BLaER1 treated with 17β-estradiol and CSF1 and Interleukin-3, amounts not matched to agents 10 nM and 100 nM (cell line): ENCODE measurements at regions not wholly inside any gene's neighbourhood (a gene's known extent, or its start where the extent isn't known, plus 50 kb on each side); places are given as distances from the start of the nearest gene placed in this dataset.

Source experiments
- H3K27ac ChIP-seq, 11 experiments: shearing (Covaris generic); formaldehyde crosslinking; 2 replicates each; pipeline ENCODE4 v1.8.1; 2022
- H3K27me3 ChIP-seq, 11 experiments: shearing (Covaris generic); formaldehyde crosslinking; 2 replicates each; pipeline ENCODE4 v1.8.1; 2022
- H3K36me3 ChIP-seq, 11 experiments: shearing (Covaris generic); formaldehyde crosslinking; 2 replicates each; pipeline ENCODE4 v1.8.1; 2022
- H3K4me1 ChIP-seq, 10 experiments: shearing (Covaris generic); formaldehyde crosslinking; 2 replicates each; pipeline ENCODE4 v1.8.1; 2022
- H3K4me2 ChIP-seq, 11 experiments: shearing (Covaris generic); formaldehyde crosslinking; 2 replicates each; pipeline ENCODE4 v1.8.1; 2022
- H3K4me3 ChIP-seq, 10 experiments: shearing (Covaris generic); formaldehyde crosslinking; 2 replicates each; pipeline ENCODE4 v1.8.1; 2022
- H3K9ac ChIP-seq, 11 experiments: shearing (Covaris generic); formaldehyde crosslinking; 2 replicates each; pipeline ENCODE4 v1.8.1; 2022
- H3K9me3 ChIP-seq, 11 experiments: shearing (Covaris generic); formaldehyde crosslinking; replicated peaks in 1 of 11; 2 replicates each; pipeline ENCODE4 v1.8.1; 2022
- H4K20me1 ChIP-seq, 11 experiments: shearing (Covaris generic); formaldehyde crosslinking; 2 replicates each; pipeline ENCODE4 v1.8.1; 2022
- Cebpa-rat ChIP-seq, 11 experiments: shearing (Covaris generic); IDR thresholded peaks; 2 replicates each; pipeline ENCODE4 v1.8.1; 2022

DNA sequence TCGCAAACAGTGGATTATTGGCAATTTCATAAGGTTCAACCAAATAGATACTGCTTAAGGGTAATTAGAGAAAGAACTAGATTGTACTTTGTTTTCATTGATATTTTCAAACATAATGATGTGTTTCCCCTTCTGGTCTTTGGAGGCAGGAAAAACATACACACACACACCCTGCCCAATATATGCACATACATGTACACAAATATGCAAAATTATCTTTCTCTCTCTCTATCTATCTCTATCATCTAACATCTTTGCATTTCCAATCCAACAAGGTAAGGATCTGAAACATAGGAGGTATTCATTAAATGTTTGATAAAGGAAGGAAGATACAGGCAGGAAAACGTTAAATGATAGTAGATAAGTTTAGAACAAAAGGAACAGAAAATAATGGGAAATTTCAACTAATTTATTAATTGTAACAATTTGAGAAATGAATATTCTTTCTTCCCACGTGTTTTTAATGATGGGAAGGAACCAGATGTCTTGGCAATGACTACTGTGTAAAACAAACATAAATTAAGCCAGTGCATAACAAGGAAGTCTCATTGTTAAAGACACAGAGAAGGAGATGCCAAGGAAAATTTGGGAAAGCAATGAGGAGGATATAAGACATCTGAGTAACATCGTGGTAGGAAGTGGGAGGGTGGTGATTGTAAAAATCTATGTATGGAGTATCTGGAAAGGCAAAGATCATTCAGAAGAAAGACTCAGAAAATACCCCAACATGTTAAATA, 532.1 kb downstream of the GBA3 start:
- H3K4me1 ChIP-seq, result no peaks in the 10 kb centered on the region
- no peak for TF ChIP-seq Cebpa-rat (IDR thresholded peaks at IDR 0.05)
- H4K20me1 ChIP-seq, result no peaks in the 10 kb centered on the region
- no peak overlapping the region for H3K27ac ChIP-seq
- no peaks in the 10 kb centered on the region for H3K27me3 ChIP-seq
- H3K36me3 ChIP-seq, result no peaks in the 10 kb centered on the region
- no peaks in the 10 kb centered on the region for H3K9me3 ChIP-seq
- H3K4me3 ChIP-seq, result no peak overlapping the region
- H3K4me2 ChIP-seq, result no peak overlapping the region
- no peak overlapping the region for H3K9ac ChIP-seq

DNA sequence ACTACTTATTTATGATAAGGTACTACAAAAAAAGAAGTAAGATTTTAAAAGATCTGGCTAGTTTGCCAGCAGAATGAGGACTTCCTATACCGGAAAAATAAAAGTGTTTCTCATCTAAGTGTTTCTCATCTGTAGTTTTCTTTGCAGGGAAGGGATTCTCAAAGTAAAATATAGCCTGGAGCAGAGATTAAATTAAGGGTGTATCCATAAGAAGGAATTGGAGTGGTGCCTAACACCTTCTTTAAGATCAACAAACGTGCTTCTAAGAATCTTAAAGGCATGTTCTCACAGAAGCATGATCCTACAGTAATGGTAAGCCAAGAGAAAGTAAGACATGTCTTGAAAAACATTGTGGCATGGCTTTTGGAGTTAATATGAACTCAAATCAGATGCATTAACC, 528.2 kb downstream of the GBA3 start:
- H3K4me3 ChIP-seq, result no peak overlapping the region
- no peaks in the 10 kb centered on the region for H3K27me3 ChIP-seq
- no peak for TF ChIP-seq Cebpa-rat (IDR thresholded peaks at IDR 0.05)
- no peak overlapping the region for H3K4me2 ChIP-seq
- H3K9ac ChIP-seq, result no peak overlapping the region
- H3K4me1 ChIP-seq, result no peaks in the 10 kb centered on the region
- H3K27ac ChIP-seq, result no peak overlapping the region
- H3K36me3 ChIP-seq, result no peaks in the 10 kb centered on the region
- no peaks in the 10 kb centered on the region for H3K9me3 ChIP-seq
- H4K20me1 ChIP-seq, result no peaks in the 10 kb centered on the region

GRCh38 chr4:23219779-23220408, 527.2 kb downstream of the GBA3 start:
- Histone ChIP-seq H3K9me3 (no peaks in the 10 kb centered on the region), H3K36me3 (no peaks in the 10 kb centered on the region)

DNA sequence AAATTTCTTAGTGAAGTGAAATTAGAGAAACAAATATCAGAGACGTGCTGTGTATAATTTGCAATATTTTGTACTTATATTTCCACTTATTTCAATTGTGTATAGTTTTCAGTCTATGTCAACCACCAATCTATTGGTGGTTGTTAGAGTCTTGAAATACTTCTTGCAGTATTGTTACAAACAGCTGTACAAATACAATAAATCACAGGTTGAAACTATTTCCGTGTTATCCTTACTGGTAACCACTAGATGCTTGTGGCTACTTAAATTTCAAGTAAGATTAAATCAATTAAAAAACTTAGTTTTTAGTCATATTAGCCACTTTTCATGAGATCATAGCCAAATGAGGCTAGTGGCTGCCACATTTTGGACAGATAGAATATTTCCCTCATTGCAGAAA, 520.5 kb downstream of the GBA3 start:
- H3K9ac ChIP-seq, result no peak overlapping the region

More at GRCh38 chr4:23219779-23220408, 527.2 kb downstream of the GBA3 start:
- no peak overlapping the region for H3K9ac ChIP-seq
- TF ChIP-seq Cebpa-rat (IDR thresholded peaks at IDR 0.05), result no peak
- no peak overlapping the region for H3K27ac ChIP-seq
- H3K4me1 ChIP-seq, result no peaks in the 10 kb centered on the region
- H3K4me2 ChIP-seq, result no peak overlapping the region
- H4K20me1 ChIP-seq, result no peaks in the 10 kb centered on the region
- H3K27me3 ChIP-seq, result no peaks in the 10 kb centered on the region
- H3K4me3 ChIP-seq, result no peak overlapping the region

DNA sequence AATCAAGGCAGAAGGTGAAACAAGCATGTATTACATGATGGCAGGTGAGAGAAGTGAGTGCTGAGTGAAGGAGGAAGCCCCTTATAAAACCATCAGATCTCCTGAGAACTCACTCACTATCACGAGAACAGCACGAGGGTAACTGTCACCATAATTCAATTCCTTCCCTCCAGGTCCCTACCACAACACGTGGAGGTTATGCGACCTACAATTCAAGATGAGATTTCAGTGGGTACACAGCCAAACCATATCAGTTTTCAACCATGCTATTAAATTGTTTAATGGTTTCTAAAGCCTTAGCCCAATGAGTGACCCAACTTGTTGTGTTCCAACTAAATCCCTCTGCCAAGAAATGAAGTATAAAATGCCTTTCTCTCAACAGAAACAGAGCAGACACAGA, 519.8 kb downstream of the GBA3 start:
- no peak overlapping the region for H3K27ac ChIP-seq

More for the DNA sequence above, 520.5 kb downstream of the GBA3 start:
- Histone ChIP-seq H3K4me2 (no peak overlapping the region), H3K4me1 (peaks cover 0 to 8% (median 0%) of the 10 kb centered on the region in 10 experiments; a peak in 2 of 20 replicates), H3K27me3 (no peaks in the 10 kb centered on the region), H4K20me1 (no peaks in the 10 kb centered on the region), H3K27ac (no peak overlapping the region), H3K9me3 (peaks cover 0 to 2% (median 0%) of the 10 kb centered on the region in 11 experiments; a peak in 1 of 22 replicates), H3K36me3 (no peaks in the 10 kb centered on the region), H3K4me3 (no peak overlapping the region)
- TF ChIP-seq Cebpa-rat (IDR thresholded peaks at IDR 0.05), result no peak

GRCh38 chr4:23207059-23207458, 514.3 kb downstream of the GBA3 start:
- H3K9ac ChIP-seq, result no peak overlapping the region

More for the DNA sequence above, 519.8 kb downstream of the GBA3 start:
- no peak for TF ChIP-seq Cebpa-rat (IDR thresholded peaks at IDR 0.05)
- H3K4me3 ChIP-seq, result no peak overlapping the region
- no peaks in the 10 kb centered on the region for H4K20me1 ChIP-seq
- no peaks in the 10 kb centered on the region for H3K27me3 ChIP-seq
- H3K4me2 ChIP-seq, result no peak overlapping the region
- H3K4me1 ChIP-seq, result peaks cover 0 to 8% (median 0%) of the 10 kb centered on the region in 10 experiments; a peak in 2 of 20 replicates
- H3K9me3 ChIP-seq, result peaks cover 0 to 9% (median 3%) of the 10 kb centered on the region in 11 experiments; a peak in 18 of 22 replicates
- H3K9ac ChIP-seq, result no peak overlapping the region
- H3K36me3 ChIP-seq, result no peaks in the 10 kb centered on the region

GRCh38 chr4:23202712-23203247, 510.0 kb downstream of the GBA3 start:
- no peaks in the 10 kb centered on the region for H3K27me3 ChIP-seq
- no peak for TF ChIP-seq Cebpa-rat (IDR thresholded peaks at IDR 0.05)

More at GRCh38 chr4:23207059-23207458, 514.3 kb downstream of the GBA3 start:
- no peaks in the 10 kb centered on the region for H3K4me1 ChIP-seq
- H3K4me2 ChIP-seq, result no peak overlapping the region
- no peaks in the 10 kb centered on the region for H3K36me3 ChIP-seq
- no peak overlapping the region for H3K4me3 ChIP-seq
- H3K9me3 ChIP-seq, result peaks cover 9 to 25% (median 15%) of the 10 kb centered on the region in 11 experiments; a peak in 21 of 22 replicates
- H3K27ac ChIP-seq, result no peak overlapping the region
- TF ChIP-seq Cebpa-rat (IDR thresholded peaks at IDR 0.05), result no peak
- no peaks in the 10 kb centered on the region for H3K27me3 ChIP-seq
- H4K20me1 ChIP-seq, result no peaks in the 10 kb centered on the region

GRCh38 chr4:23194751-23195150, 502.0 kb downstream of the GBA3 start:
- no peak for TF ChIP-seq Cebpa-rat (IDR thresholded peaks at IDR 0.05)
- Histone ChIP-seq H4K20me1 (no peaks in the 10 kb centered on the region), H3K4me3 (no peak overlapping the region), H3K9ac (no peak overlapping the region), H3K27ac (no peak overlapping the region), H3K4me2 (peak overlapping the region in 8 of 11 experiments; percentile 20 to 59 (median 38); a peak in 13 of 22 replicates), H3K36me3 (no peaks in the 10 kb centered on the region; a peak in 2 of 22 replicates), H3K4me1 (peaks cover 12 to 27% (median 20%) of the 10 kb centered on the region in 10 experiments; a peak in 18 of 20 replicates), H3K27me3 (no peaks in the 10 kb centered on the region), H3K9me3 (peaks cover 12 to 18% (median 15%) of the 10 kb centered on the region in 11 experiments)

More at GRCh38 chr4:23202712-23203247, 510.0 kb downstream of the GBA3 start:
- Histone ChIP-seq H3K9ac (no peak overlapping the region), H3K36me3 (no peaks in the 10 kb centered on the region), H3K4me1 (peaks cover 6 to 11% (median 9%) of the 10 kb centered on the region in 10 experiments; a peak in 16 of 20 replicates), H3K9me3 (peaks cover 9 to 18% (median 13%) of the 10 kb centered on the region in 11 experiments; a peak in 21 of 22 replicates), H4K20me1 (no peaks in the 10 kb centered on the region), H3K4me2 (no peak overlapping the region), H3K27ac (no peak overlapping the region), H3K4me3 (no peak overlapping the region)

DNA sequence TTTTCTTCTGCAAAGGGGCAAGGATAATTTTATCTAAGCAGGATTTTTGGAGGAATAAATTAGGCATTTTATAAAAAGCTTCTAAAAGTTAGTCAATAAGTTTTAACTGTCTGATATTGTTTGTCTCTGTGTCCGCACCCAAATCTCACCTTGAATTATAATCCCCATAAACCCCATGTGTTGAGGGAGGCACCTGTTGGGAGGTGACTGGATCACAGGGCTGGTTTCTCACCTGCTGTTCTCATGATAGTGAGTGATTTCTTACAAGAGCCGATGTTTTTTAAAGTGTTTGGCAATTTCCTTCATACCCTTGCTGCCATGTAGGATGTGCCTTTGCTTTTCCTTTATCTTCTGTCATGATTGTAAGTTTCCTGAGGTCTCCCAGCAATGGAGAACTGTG, 481.4 kb downstream of the GBA3 start:
- H4K20me1 ChIP-seq, result no peaks in the 10 kb centered on the region
- no peaks in the 10 kb centered on the region for H3K27me3 ChIP-seq
- peaks cover 0 to 13% (median 5%) of the 10 kb centered on the region in 11 experiments; a peak in 11 of 22 replicates for H3K9me3 ChIP-seq
- no peak overlapping the region for H3K4me2 ChIP-seq
- no peaks in the 10 kb centered on the region for H3K4me1 ChIP-seq
- H3K9ac ChIP-seq, result no peak overlapping the region
- TF ChIP-seq Cebpa-rat (IDR thresholded peaks at IDR 0.05), result no peak
- H3K36me3 ChIP-seq, result no peaks in the 10 kb centered on the region
- no peak overlapping the region for H3K4me3 ChIP-seq
- H3K27ac ChIP-seq, result no peak overlapping the region
